DMS53 treated with DMSO at 0.1 percent for 48 hours (cell line): ENCODE measurements at regions not wholly inside any gene's neighbourhood (a gene's known extent, or its start where the extent isn't known, plus 50 kb on each side); places are given as distances from the start of the nearest gene placed in this dataset.
"Not testable (repeated sequence)": the region's sequence is repeated elsewhere in the genome, so short reads cannot be mapped to it uniquely, and the experiment has no call there.

Experiments
- DNase-seq: peaks from one replicate; lab custom pipeline; 2025; ENCODE audit not compliant: unreplicated experiment; lab: John Stamatoyannopoulos, UW

DNA sequence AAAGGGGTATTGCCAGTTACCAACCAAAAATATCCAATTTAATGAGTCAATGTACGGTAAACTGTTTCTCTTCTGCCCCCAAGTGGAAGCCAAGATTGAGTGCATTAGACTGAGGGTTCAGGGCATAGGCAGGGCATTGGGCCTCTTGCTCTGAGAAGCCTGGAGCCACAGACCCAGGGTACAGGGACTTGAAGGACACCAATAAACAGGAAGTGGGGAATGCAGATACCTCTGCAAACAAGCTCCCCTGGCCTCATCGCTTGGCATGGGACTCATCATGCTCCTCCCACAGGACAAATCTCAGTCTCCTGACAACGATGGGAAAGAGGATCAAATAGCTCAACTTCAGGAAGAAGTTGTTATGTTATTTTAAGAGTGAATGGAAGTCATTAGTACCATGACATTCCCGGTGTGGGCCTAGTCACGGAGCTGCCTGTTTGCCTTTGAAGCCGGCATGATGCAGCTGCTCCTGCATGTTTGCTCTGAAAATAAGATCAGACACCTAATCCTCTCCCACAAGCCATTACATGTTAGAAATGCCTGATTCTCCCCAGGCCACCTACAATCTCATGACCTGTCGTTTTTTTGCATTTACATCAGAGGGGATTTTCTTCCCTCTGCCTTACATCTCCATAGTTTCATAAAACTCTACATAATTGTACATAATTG, 224.2 kb downstream of the RCHY1 start:
- peak; percentile 78 for DNase-seq

DNA sequence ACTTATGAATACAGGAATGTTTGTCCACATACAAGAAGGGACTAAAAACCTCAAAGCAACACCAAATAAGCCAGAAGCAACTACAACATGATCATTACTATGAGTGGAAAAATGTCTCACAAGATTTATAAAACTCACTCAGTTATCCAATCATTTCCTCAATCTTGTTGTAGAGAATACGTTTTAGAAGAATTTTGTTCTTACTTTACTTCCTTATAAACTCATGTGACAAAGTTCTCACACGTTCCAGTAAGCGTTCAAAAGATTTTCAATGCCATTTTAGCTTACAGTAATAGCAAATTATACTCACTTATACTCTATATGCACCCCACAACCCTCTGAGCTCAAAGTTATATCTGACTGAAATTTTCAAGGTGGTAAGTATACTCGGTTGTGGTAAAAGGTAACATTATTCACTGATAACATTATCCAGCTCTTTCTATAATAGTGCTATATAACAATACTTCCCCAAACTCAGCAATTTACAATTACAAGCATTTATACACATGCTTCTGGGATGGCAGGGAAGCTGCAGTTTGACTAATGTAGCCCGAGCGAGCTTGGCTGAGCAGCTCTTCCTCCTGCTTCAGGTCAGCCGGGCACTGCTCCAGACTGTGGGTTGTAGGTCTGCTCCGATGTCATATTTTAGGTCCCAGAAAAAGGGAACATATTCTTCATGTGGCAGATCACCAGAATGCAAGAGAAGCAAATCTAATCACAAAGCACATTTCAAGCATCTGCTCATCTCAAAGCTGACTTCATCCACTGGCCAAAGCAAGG, 226.3 kb downstream of the RCHY1 start:
- DNase-seq = no peak

DNA sequence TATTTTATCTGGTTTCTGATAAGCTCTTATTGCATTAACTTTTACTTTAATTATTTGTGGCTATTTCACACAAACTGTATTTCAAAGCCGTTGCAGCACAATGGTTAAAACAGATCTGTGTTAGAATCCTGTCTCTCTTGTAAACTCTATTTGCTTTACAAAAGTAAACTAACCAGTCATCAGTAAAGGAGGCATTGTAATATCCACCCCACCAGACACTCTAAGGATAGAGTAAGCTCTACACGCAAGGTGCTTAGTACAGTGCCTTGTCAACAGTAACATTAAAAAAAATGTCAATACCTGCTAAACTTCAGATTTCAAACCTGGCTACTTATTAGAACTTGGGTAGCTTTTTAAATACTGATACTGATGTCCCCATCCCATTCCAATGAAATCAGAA, 228.4 kb downstream of the RCHY1 start:
- DNase-seq = no peak

DNA sequence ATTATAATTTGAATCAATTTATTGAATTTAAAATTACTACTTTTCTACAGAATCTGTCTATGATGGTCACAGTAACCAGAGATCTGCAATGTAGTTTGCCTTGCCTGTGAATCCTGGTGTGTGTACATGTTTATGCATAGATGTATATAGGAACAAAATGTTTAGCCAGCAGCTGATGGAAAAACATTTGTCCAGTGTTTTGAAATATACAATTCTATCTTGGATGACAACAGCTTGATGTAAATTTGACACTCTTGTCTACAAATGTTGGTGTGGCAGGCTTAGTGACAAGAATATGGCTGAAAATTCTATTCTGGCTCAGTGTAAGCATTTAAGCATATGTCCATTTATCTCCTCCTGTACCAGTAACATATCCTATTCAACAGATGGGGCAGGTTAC, 229.4 kb downstream of the RCHY1 start:
- no peak for DNase-seq

DNA sequence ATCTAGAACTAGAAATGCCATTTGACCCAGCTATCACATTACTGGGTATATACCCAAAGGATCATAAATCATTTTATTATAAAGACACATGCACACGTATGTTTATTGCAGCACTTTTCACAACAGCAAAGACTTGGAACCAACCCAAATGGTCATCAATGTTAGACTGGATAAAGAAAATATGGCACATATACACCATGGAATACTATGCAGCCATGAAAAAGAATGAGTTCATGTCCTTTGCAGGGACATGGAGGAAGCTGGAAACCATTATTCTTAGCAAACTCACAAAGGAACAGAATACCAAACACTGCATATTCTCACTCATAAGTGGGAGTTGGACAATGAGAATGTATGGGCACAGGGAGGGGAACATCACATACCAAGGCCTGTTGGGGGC, 233.7 kb downstream of the RCHY1 start:
- DNase-seq = not testable (repeated sequence)

DNA sequence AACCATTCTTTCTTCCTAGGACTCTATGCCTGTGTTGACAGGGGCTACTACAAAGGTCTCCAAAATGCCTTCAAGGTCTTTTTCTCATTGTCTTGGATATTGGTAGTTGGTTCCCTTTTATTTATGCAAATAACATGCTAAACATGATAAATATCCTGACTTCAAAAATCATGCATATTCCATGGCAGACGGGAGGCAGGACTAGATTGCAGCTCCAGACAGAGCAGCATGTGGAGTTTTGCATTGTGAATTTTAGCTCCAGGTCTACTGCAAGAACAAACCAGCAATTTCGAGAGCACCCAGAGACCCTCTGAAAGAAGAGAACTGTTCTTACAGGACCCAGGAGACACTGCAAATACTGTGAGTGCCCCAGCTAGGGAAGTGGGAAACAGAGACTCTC, 254.9 kb downstream of the RCHY1 start:
- DNase-seq = no peak

DNA sequence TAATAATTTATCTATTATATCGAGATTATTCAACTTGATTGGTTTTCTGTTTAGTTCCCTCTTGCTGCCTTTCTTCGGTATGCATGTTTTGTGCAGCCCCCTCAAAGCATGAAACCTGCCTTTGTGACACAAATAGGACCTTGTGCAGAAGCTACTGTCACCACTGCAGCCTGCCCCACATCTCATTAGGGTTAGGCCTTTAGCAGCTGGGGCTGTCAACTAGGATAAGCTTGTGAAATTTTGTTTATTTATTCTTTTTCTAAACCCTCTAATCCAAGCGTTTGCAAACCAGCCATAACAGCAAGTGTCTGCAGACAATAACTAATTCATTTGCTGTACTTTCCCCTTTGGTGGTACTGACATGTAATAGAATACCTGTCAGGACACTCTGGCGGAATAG, 258.9 kb downstream of the RCHY1 start:
- no peak for DNase-seq

DNA sequence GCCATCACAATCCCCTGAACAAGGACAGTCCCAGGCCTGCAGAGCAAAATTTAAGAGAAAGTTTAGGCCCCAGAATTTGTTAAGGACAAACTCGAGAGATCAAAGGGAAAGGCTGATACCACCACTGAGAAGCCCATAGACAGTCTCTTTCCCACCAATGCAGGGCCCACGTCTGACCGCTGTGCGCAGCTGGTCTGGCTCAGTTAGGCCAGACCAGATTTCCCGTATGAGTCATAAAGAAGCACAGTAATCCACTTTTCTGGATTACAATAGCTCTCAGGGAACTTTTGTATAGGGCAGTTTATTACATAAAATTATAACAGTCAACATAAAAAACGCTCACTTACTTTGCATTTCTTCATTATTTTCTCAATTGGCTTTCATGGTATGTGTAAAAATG, 259.5 kb downstream of the RCHY1 start:
- no peak for DNase-seq

DNA sequence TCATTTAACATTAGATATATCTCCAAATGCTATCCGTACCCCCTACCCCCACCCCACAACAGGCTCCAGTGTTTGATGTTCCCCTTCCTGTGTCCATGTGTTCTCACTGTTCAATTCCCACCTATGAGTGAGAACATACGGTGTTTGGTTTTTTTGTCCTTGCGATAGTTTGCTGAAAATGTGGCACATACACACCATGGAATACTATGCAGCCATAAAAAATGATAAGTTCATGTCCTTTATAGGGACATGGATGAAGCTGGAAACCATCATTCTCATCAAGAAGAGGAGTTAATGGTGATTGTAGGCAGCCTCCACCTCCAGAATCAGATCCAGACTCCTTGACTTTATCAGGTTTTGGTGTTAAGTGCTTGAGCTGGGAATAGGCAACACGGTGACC, 261.1 kb downstream of the RCHY1 start:
- DNase-seq = not testable (repeated sequence)

DNA sequence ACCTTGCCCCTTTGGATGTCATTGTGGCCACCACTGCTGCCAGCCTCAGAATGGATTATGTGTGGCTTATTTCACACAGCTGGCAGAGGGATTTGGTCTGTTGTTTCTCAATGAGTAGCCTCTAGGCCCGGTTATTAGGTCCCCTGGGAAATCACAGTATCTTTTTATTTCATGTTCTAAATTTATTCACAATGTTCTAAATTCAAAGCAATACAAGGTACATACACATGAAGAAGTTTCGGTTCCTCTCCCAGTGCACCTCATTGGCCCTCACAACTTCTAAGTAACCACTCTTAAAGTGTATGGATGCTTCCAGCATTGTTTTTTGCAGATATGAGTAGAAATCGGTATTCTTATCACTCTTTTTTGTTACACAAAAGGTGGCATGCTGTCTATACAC, 262.7 kb downstream of the RCHY1 start:
- no peak for DNase-seq

DNA sequence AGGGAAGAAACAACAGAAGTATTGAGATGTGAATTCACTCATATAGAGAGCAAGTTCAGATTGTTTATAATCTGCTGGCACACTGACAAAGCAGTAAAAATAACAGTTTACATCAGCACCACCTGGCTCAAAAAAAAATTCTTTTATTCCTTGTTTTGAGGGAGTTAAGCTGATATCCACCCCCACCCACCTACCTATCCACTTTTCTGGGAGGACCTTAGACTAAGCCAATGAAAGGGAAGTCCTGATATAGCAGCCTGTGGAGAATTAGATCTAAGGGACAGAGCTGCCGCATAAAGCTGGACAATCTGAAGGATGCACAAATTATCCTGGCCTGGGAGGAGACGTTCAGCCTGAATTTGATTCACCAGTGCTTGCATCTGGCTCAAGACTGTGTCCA, 264.5 kb downstream of the RCHY1 start:
- no peak for DNase-seq

DNA sequence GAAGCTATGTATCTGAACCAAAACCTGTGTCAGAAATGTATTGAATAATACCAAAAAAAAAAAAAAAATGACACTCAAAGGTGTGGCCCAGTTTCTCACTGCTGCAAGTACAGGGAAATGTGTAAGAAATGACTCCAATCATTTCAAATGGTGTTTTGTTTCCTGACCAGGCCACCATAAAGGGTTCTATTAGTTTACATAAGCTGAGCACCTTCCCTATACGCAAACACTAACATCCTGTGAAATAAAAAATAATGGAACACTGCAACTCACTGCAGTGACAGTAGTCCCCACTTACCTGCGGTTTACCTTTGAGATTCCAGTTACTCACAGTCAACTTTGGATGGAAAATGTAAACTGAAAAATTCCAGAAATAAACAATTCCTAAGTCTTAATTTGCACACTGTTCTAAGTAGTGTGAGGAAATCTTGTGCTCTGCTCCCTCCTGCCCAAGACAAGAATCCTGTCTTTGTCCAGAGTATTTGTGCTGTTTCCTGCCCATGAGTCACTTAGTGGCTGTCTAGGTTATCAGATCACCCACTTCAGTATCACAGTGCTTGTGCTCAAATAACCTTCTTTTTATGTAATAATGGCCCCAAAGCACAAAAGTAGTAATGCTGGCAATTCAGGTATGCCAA, 265.3 kb downstream of the RCHY1 start:
- DNase-seq = peak; percentile 75

DNA sequence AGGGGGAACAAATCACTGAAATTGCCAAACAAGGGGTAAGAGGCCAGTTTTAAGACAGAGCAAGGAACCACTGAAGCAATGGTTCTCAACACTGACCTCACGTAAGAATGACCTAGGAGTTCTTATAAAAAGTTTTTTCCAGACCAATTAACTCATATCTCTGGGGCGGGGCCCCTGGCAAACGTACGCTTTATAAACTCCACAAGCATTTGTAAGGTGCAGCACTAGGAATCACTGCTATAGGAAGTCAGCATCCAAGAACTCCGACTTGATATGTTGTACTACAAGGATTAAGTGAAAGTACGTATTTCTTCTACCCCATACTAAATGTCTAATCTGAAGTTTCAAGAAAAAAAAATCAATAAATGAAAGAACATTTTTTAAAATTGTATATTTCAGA, 269.9 kb downstream of the RCHY1 start:
- no peak for DNase-seq

DNA sequence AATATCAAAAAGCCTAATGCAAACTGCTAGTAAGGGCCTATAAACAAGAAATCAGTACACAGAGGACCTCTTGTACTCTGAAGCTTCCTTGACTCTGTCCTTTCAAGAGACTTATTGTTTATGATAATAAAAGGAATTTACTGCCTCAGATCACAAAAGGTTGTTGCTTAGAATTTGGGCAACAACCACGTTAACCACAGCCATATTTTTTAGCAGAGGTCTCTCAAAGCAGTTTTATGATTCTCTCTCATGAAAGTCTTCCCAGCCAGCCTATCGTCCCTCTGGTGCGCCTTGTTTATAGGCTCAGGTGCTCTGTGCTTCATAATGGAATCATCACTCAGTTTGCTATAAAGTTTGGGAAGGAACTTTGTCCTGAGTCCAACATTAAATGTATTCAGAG, 270.6 kb downstream of the RCHY1 start:
- DNase-seq = no peak

DNA sequence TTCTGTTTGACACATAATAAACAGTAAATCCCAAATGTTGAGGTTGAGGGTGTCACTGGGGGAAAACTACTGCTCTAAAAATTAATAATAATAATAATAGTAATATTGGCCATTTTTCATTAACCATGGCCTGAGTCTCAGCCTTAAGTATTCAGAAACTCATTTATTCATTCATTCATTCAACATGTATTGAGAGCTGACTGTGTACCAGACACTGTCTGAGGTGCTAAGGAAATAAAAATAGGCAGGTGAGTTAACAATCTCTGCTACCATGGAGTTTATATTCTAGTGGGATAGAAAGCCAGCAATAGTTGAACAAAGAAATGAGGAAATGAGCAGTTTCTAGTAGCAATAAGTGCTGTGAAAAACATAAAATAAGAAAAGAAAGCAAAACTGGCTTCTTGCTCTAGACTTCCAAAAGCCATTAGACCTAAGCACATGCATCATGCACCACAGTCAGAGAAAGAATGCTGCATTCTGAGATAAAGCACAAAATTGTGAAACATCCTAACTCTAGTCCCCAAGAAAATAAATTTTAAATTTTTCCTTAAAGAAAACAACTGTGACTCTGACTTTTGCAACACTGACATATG, 278.7 kb downstream of the RCHY1 start:
- DNase-seq = no peak

DNA sequence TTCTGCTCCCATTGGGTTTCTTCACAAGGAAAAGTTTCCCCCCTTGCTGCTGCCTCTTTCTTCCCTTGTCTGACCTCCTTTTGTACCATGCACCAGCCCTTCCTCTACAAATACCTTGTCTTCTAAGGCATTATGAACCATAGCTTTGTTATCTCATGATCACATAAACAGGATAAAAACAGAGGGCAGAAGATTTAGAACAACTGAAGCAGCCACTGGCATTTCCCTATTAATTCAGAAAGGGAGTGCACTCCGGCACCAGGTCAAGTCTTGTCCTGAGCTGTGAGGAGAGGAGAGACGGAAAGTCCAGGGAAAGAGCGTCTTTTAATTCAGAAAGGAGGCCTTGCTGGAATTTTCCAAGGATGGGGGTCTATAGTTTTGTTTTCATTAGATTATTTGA, 281.7 kb downstream of the RCHY1 start:
- DNase-seq = no peak

DNA sequence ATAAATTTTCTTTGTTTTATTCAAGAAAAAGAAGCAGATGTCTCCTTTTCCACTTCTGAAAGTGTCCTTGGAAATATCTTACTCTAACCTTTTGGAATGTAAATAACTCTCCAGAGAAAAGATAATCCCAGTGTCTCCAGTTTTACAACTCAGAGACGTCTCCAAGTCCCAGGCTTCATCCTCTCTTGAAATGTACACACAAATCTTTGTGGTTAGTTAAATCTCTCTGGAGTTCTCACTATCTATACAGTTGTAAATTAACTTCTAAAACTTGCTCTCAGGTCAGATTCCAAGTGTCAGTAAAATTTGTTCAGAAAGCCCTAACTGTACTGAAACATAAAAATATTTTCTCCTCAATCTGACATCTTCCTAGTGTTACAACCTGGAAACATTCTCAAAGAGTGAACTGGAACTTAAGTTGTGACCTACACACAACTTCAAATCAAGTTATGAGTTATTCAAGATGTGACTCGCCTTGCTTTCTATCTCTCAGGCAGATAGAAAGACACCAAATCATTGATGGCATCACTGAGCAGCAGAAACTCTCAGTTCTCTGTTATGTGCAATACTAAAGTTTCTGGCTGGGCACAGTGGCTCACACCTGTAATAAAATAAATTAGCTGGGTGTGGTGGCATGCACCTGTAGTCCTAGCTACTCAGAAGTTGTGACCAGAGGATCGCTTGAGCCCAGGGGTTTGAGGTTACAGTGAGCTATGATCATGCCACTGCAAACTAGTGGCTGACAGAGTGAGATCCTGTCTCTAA, 284.2 kb downstream of the RCHY1 start:
- no peak for DNase-seq

DNA sequence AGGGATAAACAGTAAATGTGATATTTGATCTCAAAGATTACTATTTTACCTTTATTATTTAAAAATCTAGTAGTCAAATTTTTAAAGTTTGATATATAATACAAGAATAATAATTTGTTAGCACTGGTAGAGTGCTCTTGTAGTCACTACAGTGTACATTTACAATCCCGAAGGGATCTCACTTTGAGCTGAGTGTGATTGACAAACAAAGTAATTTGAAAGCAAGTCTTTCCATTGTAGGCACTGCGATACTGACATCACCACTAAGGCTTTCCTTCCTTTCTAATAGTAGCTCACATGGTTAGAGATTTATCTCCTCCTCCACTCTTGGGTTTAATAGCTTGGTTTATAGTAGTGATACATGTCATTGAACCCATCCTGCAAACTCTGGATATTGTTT, 280.6 kb downstream of the PARM1 start:
- no peak for DNase-seq

DNA sequence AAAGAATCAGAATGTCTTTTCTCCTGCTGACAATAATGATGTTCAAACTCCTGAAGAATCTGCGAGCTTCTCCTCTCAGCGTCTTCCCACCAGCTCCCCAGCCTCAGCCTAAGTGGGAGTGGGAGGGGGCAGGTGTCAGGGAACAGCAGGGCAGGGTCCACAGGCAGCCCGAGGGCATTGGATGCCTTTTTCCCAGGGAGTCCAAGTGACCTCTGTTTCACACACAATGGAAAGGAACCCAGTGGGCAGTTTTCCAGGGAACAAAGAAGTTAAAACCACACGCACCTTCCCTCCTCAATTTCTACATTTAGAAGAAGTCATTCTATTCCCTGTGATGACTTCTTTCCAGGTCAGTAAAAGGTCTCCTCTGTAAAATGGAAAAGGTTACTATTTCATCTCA, 278.5 kb downstream of the PARM1 start:
- no peak for DNase-seq

DNA sequence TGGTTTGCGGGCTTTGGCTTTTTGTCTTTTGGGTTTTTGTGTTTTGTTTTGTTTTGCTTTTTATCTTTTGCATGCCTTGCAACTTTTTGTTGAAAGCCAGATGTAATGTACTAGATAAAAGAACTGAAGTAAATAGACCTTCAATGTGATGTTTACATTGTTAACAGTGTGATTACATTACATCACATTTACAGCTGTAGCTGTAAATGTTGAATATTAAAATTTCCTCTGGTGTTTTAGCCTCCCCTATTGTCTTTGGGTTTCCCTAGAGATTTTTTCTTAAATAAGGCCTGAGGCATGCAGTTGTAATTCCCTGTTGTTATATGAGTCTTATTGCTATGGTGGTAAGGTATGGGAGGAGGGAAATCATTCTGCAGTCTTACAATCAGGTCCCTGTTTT, 275.0 kb downstream of the PARM1 start:
- DNase-seq = no peak

DNA sequence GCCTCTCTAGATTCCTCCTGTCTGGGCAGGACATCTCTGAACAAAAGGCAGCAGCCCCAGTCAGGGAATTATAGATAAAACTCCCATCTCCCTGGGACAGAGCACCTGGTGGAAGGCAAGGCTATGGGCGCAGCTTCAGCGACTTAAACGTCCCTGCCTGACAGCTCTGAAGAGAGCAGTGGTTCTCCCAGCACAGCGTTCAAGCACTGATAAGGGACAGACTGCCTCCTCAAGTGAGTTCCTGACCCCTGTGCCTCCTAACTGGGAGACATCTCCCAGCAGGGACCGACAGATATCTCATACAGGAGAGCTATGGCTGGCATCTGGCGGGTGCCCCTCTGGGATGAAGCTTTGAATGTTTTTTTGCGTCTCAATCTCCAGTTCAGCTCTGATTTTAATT, 262.2 kb downstream of the PARM1 start:
- DNase-seq = no peak
